Esophagus squamous epithelium (tissue), 4 donors: ENCODE measurements at regions not wholly inside any gene's neighbourhood (a gene's known extent, or its start where the extent isn't known, plus 50 kb on each side); places are given as distances from the start of the nearest gene placed in this dataset.

ENCODE experiments used
- POLR2A ChIP-seq, 4 donors: fragments of 450-650 bp; IDR thresholded peaks; one replicate each; pipeline ENCODE4 v1.6.1; 2017; ENCODE audit warnings: antibody characterized with exemption in 4 of 4, mild to moderate bottlenecking in 4 of 4, moderate library complexity in 3 of 4
- TF ChIP-seq, protein P1 (sequence below), 6 experiments: fragments of 450-650 bp in 4 of 6; fragments of 200-600 bp in 2 of 6; sonication (generic) in 2 of 6; IDR thresholded peaks; one replicate each; pipeline ENCODE4 v1.5.1; 2016 to 2019; ENCODE audit warnings: antibody characterized with exemption in 6 of 6, mild to moderate bottlenecking in 4 of 6, moderate library complexity in 4 of 6

DNA sequence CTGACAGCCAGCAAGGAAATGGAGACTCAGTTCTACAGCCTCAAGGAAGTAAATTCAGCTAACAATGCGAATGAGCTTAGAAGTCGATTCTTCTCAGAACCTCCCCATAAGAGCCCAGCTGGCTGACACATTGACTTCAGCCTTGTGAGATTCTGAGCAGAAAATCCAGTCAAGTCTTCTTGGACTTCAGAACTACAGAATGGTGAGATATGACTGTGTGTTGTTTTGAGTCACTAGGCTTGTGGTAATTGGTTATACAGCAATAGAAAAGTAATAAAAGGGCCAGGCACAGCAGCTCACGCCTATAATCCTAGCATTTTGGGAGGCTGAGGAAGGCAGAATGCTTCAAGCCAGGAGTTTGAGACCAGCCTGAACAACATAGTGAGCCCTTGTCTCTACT lies 161.8 kb upstream of the IVNS1ABP start:
- TF ChIP-seq POLR2A (IDR thresholded peaks at IDR 0.05), result no peak
- TF ChIP-seq, protein P1, sequence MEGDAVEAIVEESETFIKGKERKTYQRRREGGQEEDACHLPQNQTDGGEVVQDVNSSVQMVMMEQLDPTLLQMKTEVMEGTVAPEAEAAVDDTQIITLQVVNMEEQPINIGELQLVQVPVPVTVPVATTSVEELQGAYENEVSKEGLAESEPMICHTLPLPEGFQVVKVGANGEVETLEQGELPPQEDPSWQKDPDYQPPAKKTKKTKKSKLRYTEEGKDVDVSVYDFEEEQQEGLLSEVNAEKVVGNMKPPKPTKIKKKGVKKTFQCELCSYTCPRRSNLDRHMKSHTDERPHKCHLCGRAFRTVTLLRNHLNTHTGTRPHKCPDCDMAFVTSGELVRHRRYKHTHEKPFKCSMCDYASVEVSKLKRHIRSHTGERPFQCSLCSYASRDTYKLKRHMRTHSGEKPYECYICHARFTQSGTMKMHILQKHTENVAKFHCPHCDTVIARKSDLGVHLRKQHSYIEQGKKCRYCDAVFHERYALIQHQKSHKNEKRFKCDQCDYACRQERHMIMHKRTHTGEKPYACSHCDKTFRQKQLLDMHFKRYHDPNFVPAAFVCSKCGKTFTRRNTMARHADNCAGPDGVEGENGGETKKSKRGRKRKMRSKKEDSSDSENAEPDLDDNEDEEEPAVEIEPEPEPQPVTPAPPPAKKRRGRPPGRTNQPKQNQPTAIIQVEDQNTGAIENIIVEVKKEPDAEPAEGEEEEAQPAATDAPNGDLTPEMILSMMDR (IDR thresholded peaks at IDR 0.05), result no peak
